ENCODE measurements at regions not wholly inside any gene's neighbourhood (a gene's known extent, or its start where the extent isn't known, plus 50 kb on each side); places are given as distances from the start of the nearest gene placed in this dataset.

GRCh38 chr5:56468277-56468676 lies 235.1 kb upstream of the ANKRD55 start:
- no peak for DNase-seq (ENCODE audit: extremely low read depth, low read depth, low spot score)

DNA sequence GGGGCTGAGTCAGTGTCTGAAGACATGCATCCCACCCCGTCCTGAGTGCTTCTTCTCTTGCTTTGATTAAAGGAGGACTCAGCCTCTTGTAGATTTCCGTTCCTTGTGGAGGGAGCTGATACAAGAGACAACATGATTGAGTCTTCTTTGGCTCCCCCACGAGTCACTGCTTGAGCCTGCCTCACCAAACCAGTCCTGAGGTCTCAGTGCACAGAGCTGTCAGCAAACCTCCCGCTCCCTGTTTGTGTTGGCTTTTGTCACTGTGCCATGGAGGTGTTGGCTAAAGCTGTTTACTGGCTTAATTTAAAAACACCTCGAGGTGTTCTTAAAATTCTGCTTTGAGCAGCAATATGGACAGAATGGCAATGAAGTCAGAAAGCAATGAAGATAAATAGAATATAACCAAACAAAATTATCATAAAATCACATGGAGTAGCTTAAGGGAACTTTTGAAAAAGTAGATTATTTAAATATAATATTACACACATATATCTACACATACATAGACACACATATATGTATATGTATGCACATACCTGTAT lies 234.1 kb upstream of the ANKRD55 start:
- no peak for DNase-seq (ENCODE audit: extremely low read depth, low read depth, low spot score)

DNA sequence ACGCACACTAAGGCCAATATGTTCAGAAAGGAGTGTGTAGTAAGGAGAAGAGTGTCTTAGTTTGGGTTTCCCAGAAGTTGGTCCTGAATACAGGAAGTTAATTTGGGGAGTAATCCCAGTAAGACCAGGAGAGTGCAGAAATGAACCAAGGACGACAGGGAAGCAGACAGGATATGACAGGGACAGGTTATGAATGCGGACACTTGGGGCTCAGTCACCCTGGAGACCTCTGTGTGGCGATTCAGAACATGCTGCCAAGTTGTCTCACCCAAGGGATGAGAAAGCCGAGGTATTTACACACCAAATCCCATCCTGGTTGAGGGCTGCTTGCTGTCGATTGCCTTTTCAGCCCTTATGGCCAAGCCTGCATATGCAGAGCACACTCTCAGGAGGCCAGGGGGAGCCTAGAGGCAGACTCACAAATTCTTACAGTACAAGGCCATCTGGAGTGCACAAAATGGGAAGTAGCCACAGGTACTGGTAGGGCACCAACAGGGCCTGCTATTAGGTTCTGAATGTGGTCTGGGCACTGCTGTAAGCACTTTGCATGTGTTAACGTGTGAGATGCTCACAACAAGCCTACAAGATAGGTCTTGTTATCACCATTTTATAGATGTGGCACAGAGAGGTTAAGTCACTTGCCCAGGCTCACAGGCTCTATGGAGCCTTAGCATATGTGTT lies 233.1 kb upstream of the ANKRD55 start:
- no peak for DNase-seq (ENCODE audit: extremely low read depth, low read depth, low spot score)

- DNase-seq (ENCODE audit: extremely low read depth, low read depth, low spot score), result no peak
Observed at GRCh38 chr5:56465769-56466135, 232.6 kb upstream of the ANKRD55 start.

- DNase-seq (ENCODE audit: extremely low read depth, low read depth, low spot score), result no peak
Observed at GRCh38 chr5:56464935-56465768, 232.0 kb upstream of the ANKRD55 start.

- DNase-seq (ENCODE audit: extremely low read depth, low read depth, low spot score), result no peak
Observed at GRCh38 chr5:56463944-56464571, 230.9 kb upstream of the ANKRD55 start.

- DNase-seq (ENCODE audit: extremely low read depth, low read depth, low spot score), result no peak
Observed at GRCh38 chr5:56461584-56461983, 228.5 kb upstream of the ANKRD55 start.

DNA sequence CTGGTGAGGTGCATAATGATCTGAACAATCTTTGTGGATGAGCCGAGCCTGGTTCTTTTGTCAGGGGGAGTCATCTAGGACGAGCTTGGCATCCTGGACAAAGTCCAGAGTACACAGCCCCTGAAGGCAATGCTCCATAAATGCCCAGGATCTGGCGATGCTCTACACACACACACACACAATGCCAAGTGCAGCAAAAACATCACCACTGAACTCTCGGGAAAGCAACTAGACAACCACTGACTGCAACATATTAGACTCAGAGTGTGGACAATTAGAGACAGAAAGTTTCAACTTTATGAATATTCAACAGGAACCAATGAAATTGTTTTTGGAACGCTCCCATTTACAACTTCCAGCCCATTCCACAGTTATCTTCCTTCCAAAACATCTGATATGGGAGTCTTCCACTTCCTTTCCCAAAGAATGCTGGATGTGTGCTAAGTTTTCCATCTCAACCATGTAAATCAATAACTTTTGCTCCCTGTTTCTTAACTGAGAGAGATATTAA lies 227.6 kb upstream of the ANKRD55 start:
- DNase-seq (ENCODE audit: extremely low read depth, low read depth, low spot score), result no peak

GRCh38 chr5:56460195-56460546 lies 227.0 kb upstream of the ANKRD55 start:
- DNase-seq (ENCODE audit: extremely low read depth, low read depth, low spot score), result no peak

- DNase-seq (ENCODE audit: extremely low read depth, low read depth, low spot score), result no peak
Observed at GRCh38 chr5:56459394-56460194, 226.5 kb upstream of the ANKRD55 start.

DNA sequence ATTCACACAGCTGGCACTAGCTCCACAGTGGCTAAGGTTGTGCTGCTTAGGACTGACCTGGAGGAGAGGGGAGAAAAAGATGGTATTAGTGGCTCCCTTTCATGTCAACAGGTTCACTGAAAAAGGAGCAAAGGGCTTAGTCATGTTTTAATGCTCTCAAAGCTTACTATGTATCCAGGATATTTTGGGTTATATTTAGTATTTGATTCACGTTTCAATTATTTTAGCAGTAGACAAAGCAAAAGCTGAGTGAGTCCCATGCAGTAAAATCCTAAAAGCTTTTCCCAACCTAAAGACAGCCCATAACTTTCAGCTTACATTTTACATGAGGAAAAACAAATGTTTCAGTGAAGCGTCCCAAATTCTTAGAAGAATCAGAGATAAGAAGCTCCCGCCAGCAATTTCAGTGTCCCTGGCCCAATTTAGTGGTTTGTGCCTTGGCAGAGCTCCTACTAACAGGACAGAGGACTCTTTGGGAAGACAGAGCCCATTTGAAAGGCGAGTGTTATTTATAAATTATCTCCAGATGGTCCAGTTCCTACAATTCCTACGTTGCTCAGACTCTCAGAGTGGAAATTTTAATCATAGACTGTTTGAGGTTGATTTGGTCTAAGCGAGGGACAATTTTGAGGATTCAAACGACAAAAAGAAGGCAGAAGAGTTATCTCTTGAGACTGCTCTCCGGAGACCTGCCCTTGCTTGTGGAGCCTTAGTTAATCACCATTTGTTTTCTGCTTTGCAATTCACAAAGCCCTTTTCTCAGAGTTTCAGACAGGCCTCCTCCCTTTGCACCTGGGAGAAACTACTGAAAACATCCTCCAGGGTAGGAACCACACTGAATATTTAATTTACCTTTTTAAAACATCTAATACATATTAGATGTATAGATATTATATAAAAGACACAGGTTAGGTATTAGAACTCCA lies 225.0 kb upstream of the ANKRD55 start:
- DNase-seq (ENCODE audit: extremely low read depth, low read depth, low spot score), result no peak

DNA sequence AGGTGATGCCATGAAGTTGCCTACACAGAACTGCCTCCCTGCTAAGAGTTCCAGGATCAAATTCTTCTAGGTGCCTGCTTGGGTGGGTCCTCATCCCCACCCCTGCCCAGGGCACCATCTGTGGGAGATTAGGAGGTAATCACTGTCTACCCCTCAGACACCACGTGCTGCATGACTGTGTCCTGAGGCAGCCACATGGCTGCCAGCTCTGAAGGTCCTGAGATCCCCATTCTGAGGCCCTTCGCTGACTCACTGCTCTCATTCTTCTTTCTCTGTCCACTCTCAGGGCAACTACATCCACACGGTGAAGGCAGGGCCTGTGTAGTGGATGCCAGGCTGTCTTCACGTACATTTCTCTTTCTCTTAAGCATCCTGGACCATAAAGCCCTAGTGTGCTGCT lies 222.9 kb upstream of the ANKRD55 start:
- no peak for DNase-seq (ENCODE audit: extremely low read depth, low read depth, low spot score)

- no peak for DNase-seq (ENCODE audit: extremely low read depth, low read depth, low spot score)
Observed at GRCh38 chr5:56455417-56455816, 222.3 kb upstream of the ANKRD55 start.

DNA sequence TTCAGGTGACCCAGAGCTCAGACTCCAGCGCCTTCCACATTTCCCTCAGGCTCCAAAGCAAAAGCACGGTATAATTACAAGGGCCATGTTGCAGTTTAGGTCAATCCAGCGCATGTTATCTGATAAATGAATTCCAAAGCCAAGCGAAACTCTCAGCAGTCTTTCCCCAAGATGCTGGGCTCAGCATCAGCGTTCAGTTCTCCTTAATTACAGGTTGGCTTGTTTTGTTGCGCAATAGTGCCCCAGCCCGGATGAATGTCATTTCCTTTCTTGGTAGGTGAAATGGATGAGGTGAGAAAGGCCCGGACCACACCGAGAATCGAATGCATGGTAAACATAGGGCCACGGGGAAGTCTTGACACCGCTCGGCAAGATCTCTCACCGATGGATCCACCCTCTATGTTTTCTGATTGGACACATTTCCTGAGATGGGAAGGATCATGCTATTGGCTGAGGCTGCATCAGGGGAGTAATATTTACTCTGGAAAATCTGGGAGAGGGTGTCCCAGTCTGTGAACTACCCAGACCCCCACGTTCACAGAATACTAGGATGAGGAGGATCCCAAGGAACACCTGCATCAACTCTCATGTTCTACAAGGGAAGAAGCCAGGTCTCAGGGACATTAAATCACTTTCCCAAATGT lies 221.2 kb upstream of the ANKRD55 start:
- DNase-seq (ENCODE audit: extremely low read depth, low read depth, low spot score), result no peak

GRCh38 chr5:56451742-56452141 lies 218.6 kb upstream of the ANKRD55 start:
- DNase-seq (ENCODE audit: extremely low read depth, low read depth, low spot score), result no peak

DNA sequence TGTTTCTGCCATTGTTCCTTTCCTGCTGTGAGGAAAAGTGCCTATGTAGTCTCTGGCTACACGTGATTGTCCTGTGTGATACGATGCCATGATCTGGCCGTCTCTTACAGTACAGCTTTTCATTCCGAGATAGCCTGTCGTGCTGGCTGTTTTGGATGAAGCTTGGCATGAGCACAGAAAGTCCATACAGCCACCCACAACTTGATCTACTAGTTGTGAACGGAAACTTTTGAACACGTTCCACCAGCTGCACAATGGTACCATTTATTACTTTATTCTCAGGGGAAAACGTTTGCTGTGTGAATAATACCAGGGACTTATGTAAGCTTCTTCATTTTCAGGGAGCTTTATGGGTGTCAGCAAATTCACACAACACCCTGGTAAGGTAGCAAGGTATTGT lies 217.6 kb upstream of the ANKRD55 start:
- DNase-seq (ENCODE audit: extremely low read depth, low read depth, low spot score), result no peak

GRCh38 chr5:56449071-56449640 lies 216.0 kb upstream of the ANKRD55 start:
- DNase-seq (ENCODE audit: extremely low read depth, low read depth, low spot score), result no peak

DNA sequence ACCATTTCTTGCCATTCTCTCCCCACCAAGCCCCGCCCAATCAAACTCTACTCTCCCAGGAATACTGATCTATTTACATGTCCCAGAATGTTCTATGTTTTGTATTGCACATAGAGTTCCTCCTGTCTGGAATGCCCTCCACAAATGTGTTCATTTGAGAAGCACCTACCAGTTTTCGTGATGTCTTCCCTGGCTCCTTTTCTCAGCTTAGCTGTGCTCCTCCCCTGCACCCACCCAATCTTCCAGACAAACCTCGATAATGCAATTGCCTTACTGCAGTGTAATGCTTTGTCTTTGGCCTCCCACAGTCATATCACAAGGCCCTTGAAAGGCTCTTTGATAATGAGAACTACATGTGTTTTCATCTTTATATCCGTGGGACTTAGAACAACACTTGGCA lies 214.5 kb upstream of the ANKRD55 start:
- DNase-seq (ENCODE audit: extremely low read depth, low read depth, low spot score), result no peak

GRCh38 chr5:56447232-56447631 lies 214.1 kb upstream of the ANKRD55 start:
- DNase-seq (ENCODE audit: extremely low read depth, low read depth, low spot score), result no peak
